ENCODE measurements at regions not wholly inside any gene's neighbourhood (a gene's known extent, or its start where the extent isn't known, plus 50 kb on each side); places are given as distances from the start of the nearest gene placed in this dataset.

- TF ChIP-seq CTCF (IDR thresholded peaks at IDR 0.05) (no peak), POLR2A (IDR thresholded peaks at IDR 0.05) (no peak)
Observed at GRCh38 chr2:56542213-56542612, 358.4 kb downstream of the CCDC85A start.
